PC-3 (cell line): ENCODE measurements at regions not wholly inside any gene's neighbourhood (a gene's known extent, or its start where the extent isn't known, plus 50 kb on each side); places are given as distances from the start of the nearest gene placed in this dataset.

Experiments used
- ATAC-seq: fragments of 200-7000 bp; cut with Tn5 transposase; 2 replicates; pipeline ENCODE4 v1.9.1; 2020; ENCODE audit warnings: mild to moderate bottlenecking, moderate library complexity
- BruUV-seq: library from RNA; stranded (reverse); fragments of 400-500 nt; replicated peaks from 2 replicates; lab custom pipeline; 2021; lab: Mats Ljungman, UMichigan
- CTCF ChIA-PET: fragments of 300-600 bp; sonication (Branson Sonifier 250); formaldehyde crosslinking; loops from one replicate; lab custom pipeline; 2022; ENCODE audit warnings: antibody characterized with exemption; lab: Charles Lee
- POLR2A ChIA-PET: fragments of 300-600 bp; sonication (Branson Sonifier 250); formaldehyde crosslinking; loops from one replicate; lab custom pipeline; 2022; ENCODE audit warnings: antibody characterized with exemption; ENCODE audit not compliant: unreplicated experiment; lab: Charles Lee
- DNase-seq: peaks from one replicate; pipeline ENCODE4 v3.0.0-alpha.2; 2015
- H2AFZ ChIP-seq: fragments of 300-600 bp; sonication (generic); 2 replicates; pipeline ENCODE4 v1.6.0; 2016; ENCODE audit warnings: antibody characterized with exemption, low read length
- H3F3A ChIP-seq: fragments of 300-600 bp; sonication (generic); one replicate; pipeline ENCODE4 v1.6.0; 2017; ENCODE audit warnings: antibody characterized with exemption, low read length, control low read depth, mild to moderate bottlenecking; ENCODE audit not compliant: unreplicated experiment
- H3K27ac ChIP-seq: fragments of 300-600 bp; sonication (generic); 2 replicates; pipeline ENCODE4 v1.5.1; 2016; ENCODE audit warnings: mild to moderate bottlenecking, low read length
- H3K27me3 ChIP-seq: fragments of 300-600 bp; sonication (generic); 2 replicates; pipeline ENCODE4 v1.6.1; 2016; ENCODE audit warnings: low read length, mixed read lengths
- H3K36me3 ChIP-seq: fragments of 300-600 bp; sonication (generic); 2 replicates; pipeline ENCODE4 v1.6.1; 2016; ENCODE audit warnings: low read depth, mixed run types, low read length, mixed read lengths
- H3K4me1 ChIP-seq: fragments of 300-600 bp; sonication (generic); 2 replicates; pipeline ENCODE4 v1.5.1; 2016; ENCODE audit warnings: low read length; ENCODE audit not compliant: insufficient read depth
- H3K4me2 ChIP-seq: fragments of 300-600 bp; sonication (generic); 2 replicates; pipeline ENCODE4 v1.6.0; 2016; ENCODE audit warnings: low read length
- H3K4me3 ChIP-seq: fragments of 300-600 bp; sonication (generic); 2 replicates; pipeline ENCODE4 v1.5.1; 2016; ENCODE audit warnings: mild to moderate bottlenecking, low read length, mixed read lengths
- H3K79me2 ChIP-seq: fragments of 300-600 bp; sonication (generic); 2 replicates; pipeline ENCODE4 v1.6.1; 2017; ENCODE audit warnings: low read length, mixed read lengths
- H3K9ac ChIP-seq: fragments of 300-600 bp; sonication (generic); 2 replicates; pipeline ENCODE4 v1.6.0; 2016; ENCODE audit warnings: mild to moderate bottlenecking, low read length
- H3K9me2 ChIP-seq: fragments of 300-600 bp; sonication (generic); replicated peaks from 2 replicates; pipeline ENCODE4 v1.6.1; 2016; ENCODE audit warnings: mixed run types, low read length, mixed read lengths
- H3K9me3 ChIP-seq: fragments of 300-600 bp; sonication (generic); 2 replicates; pipeline ENCODE4 v1.6.1; 2016; ENCODE audit warnings: low read length, mixed read lengths
- H4K20me1 ChIP-seq: fragments of 300-600 bp; sonication (generic); 2 replicates; pipeline ENCODE4 v1.6.1; 2016; ENCODE audit warnings: low read length, mixed read lengths
- EZH2 ChIP-seq: fragments of 300-600 bp; sonication (generic); IDR thresholded peaks from one replicate; pipeline ENCODE4 v1.6.1; 2017; ENCODE audit warnings: antibody characterized with exemption, mild to moderate bottlenecking, low read length; ENCODE audit not compliant: unreplicated experiment
- EZH2phosphoT487 ChIP-seq: fragments of 300-600 bp; sonication (generic); IDR thresholded peaks from 2 replicates; pipeline ENCODE4 v1.6.1; 2018; ENCODE audit warnings: mild to moderate bottlenecking, antibody characterized with exemption, low read length, borderline replicate concordance
- intact Hi-C: fragments of 100-400 bp; cut with micrococcal nuclease; formaldehyde crosslinking; loops from 2 replicates; pipeline ENCODE4 v1.9.0; 2023
- TF ChIP-seq, protein P1 (sequence below): fragments of 300-600 bp; sonication (generic); conservative IDR thresholded peaks from 2 replicates; pipeline ENCODE4 v1.5.1; 2017; ENCODE audit warnings: antibody characterized with exemption, low read depth, mild to moderate bottlenecking, low read length

DNA sequence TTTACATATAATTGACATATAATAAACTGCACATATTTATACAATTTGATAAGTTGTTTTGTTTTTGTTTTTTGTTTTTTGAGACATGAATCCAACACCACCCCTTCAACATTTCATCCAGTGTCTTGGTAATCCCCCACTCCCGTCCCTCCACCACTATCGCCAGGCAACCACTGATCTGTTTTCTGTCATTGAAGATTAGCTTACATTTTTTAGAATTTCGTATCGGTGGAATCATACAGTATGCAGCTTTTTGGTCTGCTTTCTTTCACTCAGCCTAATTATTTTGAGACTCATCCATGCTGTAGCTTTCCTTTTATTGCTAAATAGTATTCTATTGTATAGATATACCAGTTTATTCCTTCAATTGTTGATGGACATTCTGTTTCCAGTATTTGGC is 94.1 kb upstream of the FRY start:
- H3K36me3 ChIP-seq: no peaks in the 10 kb centered on the region
- H3K9me2 ChIP-seq: no peaks in the 10 kb centered on the region
- CTCF ChIA-PET: no interaction called here
- H3K27ac ChIP-seq: no peak overlapping the region
- no peaks in the 10 kb centered on the region for H4K20me1 ChIP-seq
- no peaks in the 10 kb centered on the region for H3K79me2 ChIP-seq
- POLR2A ChIA-PET: no interaction called here
- H3K9me3 ChIP-seq: no peaks in the 10 kb centered on the region
- intact Hi-C loops: no loop called here
- H3K9ac ChIP-seq: no peak overlapping the region
- ATAC-seq (no peak), DNase-seq (no peak)
- no peaks in the 10 kb centered on the region for H3K4me1 ChIP-seq
- H2AFZ ChIP-seq: no peak overlapping the region
- no peaks in the 10 kb centered on the region for H3K27me3 ChIP-seq
- no peak overlapping the region for H3K4me2 ChIP-seq
- no peak overlapping the region for H3K4me3 ChIP-seq
- TF ChIP-seq EZH2phosphoT487 (no peak), EZH2 (no peak)
- TF ChIP-seq, protein P1, sequence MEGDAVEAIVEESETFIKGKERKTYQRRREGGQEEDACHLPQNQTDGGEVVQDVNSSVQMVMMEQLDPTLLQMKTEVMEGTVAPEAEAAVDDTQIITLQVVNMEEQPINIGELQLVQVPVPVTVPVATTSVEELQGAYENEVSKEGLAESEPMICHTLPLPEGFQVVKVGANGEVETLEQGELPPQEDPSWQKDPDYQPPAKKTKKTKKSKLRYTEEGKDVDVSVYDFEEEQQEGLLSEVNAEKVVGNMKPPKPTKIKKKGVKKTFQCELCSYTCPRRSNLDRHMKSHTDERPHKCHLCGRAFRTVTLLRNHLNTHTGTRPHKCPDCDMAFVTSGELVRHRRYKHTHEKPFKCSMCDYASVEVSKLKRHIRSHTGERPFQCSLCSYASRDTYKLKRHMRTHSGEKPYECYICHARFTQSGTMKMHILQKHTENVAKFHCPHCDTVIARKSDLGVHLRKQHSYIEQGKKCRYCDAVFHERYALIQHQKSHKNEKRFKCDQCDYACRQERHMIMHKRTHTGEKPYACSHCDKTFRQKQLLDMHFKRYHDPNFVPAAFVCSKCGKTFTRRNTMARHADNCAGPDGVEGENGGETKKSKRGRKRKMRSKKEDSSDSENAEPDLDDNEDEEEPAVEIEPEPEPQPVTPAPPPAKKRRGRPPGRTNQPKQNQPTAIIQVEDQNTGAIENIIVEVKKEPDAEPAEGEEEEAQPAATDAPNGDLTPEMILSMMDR: no peak
- BruUV-seq: no TSS peak
- H3F3A ChIP-seq: no peaks in the 10 kb centered on the region

DNA sequence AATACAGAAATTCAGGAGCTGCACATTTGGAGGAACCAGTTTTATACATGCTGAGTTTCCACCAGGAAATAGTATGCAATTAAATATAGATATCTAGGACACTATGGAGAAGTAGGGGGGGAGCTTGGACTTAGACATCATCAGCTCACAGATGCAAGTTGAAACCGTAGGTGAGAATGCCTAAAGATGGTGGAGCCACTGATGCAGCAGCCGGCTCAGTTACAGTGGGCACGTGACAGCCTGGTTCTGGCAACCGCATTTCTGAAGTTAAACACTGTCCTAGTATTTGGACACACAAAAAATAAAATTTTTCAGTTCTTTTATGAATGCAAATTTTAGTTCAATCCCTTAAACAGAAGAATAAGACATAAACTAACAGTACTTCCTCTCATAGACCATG is 91.5 kb upstream of the FRY start:
- Histone ChIP-seq H4K20me1 (no peaks in the 10 kb centered on the region), H3K27me3 (no peaks in the 10 kb centered on the region), H3K36me3 (no peaks in the 10 kb centered on the region), H3K9ac (no peak overlapping the region), H3K4me2 (no peak overlapping the region), H3K4me3 (no peak overlapping the region), H3K79me2 (no peaks in the 10 kb centered on the region), H3K4me1 (peaks cover 8% of the 10 kb centered on the region), H3K27ac (no peak overlapping the region), H3F3A (no peaks in the 10 kb centered on the region), H3K9me3 (no peaks in the 10 kb centered on the region), H3K9me2 (no peaks in the 10 kb centered on the region), H2AFZ (no peak overlapping the region)
- ChIA-PET CTCF (no interaction called here), POLR2A (no interaction called here)
- TF ChIP-seq EZH2 (no peak), EZH2phosphoT487 (no peak)
- TF ChIP-seq, protein P1: no peak
- DNase-seq: no peak
- BruUV-seq: no TSS peak
- intact Hi-C loops: no loop called here
- ATAC-seq: no peak

DNA sequence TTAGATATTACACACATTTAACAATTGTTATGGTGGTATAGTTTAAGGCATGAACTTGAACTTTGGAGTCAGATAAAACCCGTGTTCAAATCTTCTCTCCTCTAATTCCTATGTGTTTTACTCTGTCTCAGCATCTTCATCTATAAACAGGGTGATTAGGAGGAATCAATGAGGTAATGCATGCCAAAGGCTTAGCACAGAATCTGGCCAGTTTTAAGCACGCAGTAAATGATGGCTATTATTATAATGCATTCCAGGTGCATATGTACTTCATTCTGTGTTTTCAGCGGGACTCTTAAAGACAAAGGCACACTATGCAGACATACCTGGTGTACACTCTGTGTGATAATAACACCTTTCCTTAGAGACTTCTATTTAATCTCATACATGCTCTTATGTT is 88.0 kb upstream of the FRY start:
- Histone ChIP-seq H3K9me3 (no peaks in the 10 kb centered on the region), H3K27ac (no peak overlapping the region), H3F3A (no peaks in the 10 kb centered on the region), H2AFZ (no peak overlapping the region), H3K9ac (no peak overlapping the region), H3K4me2 (no peak overlapping the region), H3K4me3 (no peak overlapping the region), H3K4me1 (peaks cover 20% of the 10 kb centered on the region), H3K9me2 (no peaks in the 10 kb centered on the region), H3K79me2 (no peaks in the 10 kb centered on the region), H3K27me3 (no peaks in the 10 kb centered on the region), H4K20me1 (no peaks in the 10 kb centered on the region), H3K36me3 (no peaks in the 10 kb centered on the region)
- no peak for DNase-seq
- no peak for ATAC-seq
- intact Hi-C loops: no loop called here
- TF ChIP-seq, protein P1: no peak
- POLR2A ChIA-PET: no interaction called here
- CTCF ChIA-PET: no interaction called here
- no TSS peak for BruUV-seq
